ENCODE measurements at regions not wholly inside any gene's neighbourhood (a gene's known extent, or its start where the extent isn't known, plus 50 kb on each side); places are given as distances from the start of the nearest gene placed in this dataset.

GRCh38 chr9:88791105-88791805 lies 200.0 kb upstream of the S1PR3 start:
- no TSS peak for BruUV-seq (replicated peaks)
- POLR2A ChIA-PET: no interaction called here
- ATAC-seq (no peak), DNase-seq (ENCODE audit: low read depth, low spot score) (no peak)
- no peak overlapping the region for H3K4me3 ChIP-seq (ENCODE audit: low read depth in 2 of 2, low read length in 2 of 2)
- intact Hi-C loops (cut with micrococcal nuclease; ENCODE audit: unreplicated experiment) (no loop called here), in situ Hi-C loops (cut with HindIII; ENCODE audit: low pct_unique_long_range_greater_than_20kb, low sequenced_read_pairs) (no loop called here)
- H3K9me3 ChIP-seq (ENCODE audit: control insufficient read depth, insufficient read depth, low read depth, low read length): no peaks in the 10 kb centered on the region
- no peaks in the 10 kb centered on the region for H3K36me3 ChIP-seq (ENCODE audit: control insufficient read depth, insufficient read depth, low read length)
- TF ChIP-seq POLR2AphosphoS5 (IDR thresholded peaks at IDR 0.05; ENCODE audit: low read depth, low read length) (no peak), CTCF (IDR thresholded peaks at IDR 0.05) (no peak), REST (IDR thresholded peaks at IDR 0.05; ENCODE audit: insufficient read depth in 1 of 2, low read depth in 2 of 2, low read length in 1 of 2) (no peak), TCF7L2 (IDR thresholded peaks at IDR 0.05; ENCODE audit: low read depth, low read length) (no peak)
- H3K4me1 ChIP-seq (ENCODE audit: control insufficient read depth, insufficient read depth, low read length): no peaks in the 10 kb centered on the region
- CTCF ChIA-PET: no interaction called here
- no peak overlapping the region for H3K27ac ChIP-seq (ENCODE audit: low read length)
- no peaks in the 10 kb centered on the region for H3K27me3 ChIP-seq (ENCODE audit: control insufficient read depth, insufficient read depth, low read length)

GRCh38 chr9:88792502-88792901 lies 198.8 kb upstream of the S1PR3 start:
- POLR2A ChIA-PET: no interaction called here
- in situ Hi-C loops (cut with HindIII; ENCODE audit: low pct_unique_long_range_greater_than_20kb, low sequenced_read_pairs): no loop called here
- Histone ChIP-seq H3K4me1 (ENCODE audit: control insufficient read depth, insufficient read depth, low read length) (no peaks in the 10 kb centered on the region), H3K27ac (ENCODE audit: low read length) (no peak overlapping the region), H3K4me3 (ENCODE audit: low read depth in 2 of 2, low read length in 2 of 2) (no peak overlapping the region), H3K36me3 (ENCODE audit: control insufficient read depth, insufficient read depth, low read length) (no peaks in the 10 kb centered on the region), H3K27me3 (ENCODE audit: control insufficient read depth, insufficient read depth, low read length) (no peaks in the 10 kb centered on the region), H3K9me3 (ENCODE audit: control insufficient read depth, insufficient read depth, low read depth, low read length) (no peaks in the 10 kb centered on the region)
- DNase-seq (ENCODE audit: low read depth, low spot score): no peak
- BruUV-seq (replicated peaks): no TSS peak
- CTCF ChIA-PET: no interaction called here
- TF ChIP-seq SIN3A (IDR thresholded peaks at IDR 0.05; ENCODE audit: borderline replicate concordance, insufficient read depth, low read depth, low read length): no peak
- no peak for TF ChIP-seq REST (IDR thresholded peaks at IDR 0.05; ENCODE audit: insufficient read depth in 1 of 2, low read depth in 2 of 2, low read length in 1 of 2)
- no peak for TF ChIP-seq TCF7L2 (IDR thresholded peaks at IDR 0.05; ENCODE audit: low read depth, low read length)
- no peak for TF ChIP-seq POLR2AphosphoS5 (IDR thresholded peaks at IDR 0.05; ENCODE audit: low read depth, low read length)
- no peak for TF ChIP-seq CTCF (IDR thresholded peaks at IDR 0.05)
- intact Hi-C loops (cut with micrococcal nuclease; ENCODE audit: unreplicated experiment): no loop called here
- no peak for ATAC-seq
